ENCODE measurements at regions not wholly inside any gene's neighbourhood (a gene's known extent, or its start where the extent isn't known, plus 50 kb on each side); places are given as distances from the start of the nearest gene placed in this dataset.

DNA sequence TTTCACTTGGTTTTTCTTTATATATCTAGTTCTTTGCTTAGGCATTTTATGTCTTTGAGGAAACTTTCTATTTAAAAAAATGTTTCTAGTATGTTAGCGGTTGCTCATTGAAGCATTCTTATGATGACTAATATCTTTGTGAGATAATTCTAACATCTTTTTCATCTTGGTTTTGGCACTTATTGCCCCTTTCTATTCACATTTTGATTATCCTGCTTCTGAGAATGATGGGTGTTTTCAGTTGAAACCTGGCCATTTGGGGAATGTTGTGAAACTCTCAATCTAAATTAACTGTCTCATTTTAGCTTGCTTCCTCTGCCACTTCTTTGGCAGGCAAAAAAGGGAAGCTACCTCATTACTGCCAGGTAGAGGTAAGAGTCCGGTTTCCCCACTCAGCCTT, 683.1 kb downstream of the DOK5 start:
- no peak for DNase-seq (ENCODE audit: low read depth)
- TF ChIP-seq, protein P1, sequence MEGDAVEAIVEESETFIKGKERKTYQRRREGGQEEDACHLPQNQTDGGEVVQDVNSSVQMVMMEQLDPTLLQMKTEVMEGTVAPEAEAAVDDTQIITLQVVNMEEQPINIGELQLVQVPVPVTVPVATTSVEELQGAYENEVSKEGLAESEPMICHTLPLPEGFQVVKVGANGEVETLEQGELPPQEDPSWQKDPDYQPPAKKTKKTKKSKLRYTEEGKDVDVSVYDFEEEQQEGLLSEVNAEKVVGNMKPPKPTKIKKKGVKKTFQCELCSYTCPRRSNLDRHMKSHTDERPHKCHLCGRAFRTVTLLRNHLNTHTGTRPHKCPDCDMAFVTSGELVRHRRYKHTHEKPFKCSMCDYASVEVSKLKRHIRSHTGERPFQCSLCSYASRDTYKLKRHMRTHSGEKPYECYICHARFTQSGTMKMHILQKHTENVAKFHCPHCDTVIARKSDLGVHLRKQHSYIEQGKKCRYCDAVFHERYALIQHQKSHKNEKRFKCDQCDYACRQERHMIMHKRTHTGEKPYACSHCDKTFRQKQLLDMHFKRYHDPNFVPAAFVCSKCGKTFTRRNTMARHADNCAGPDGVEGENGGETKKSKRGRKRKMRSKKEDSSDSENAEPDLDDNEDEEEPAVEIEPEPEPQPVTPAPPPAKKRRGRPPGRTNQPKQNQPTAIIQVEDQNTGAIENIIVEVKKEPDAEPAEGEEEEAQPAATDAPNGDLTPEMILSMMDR (IDR thresholded peaks at IDR 0.05; ENCODE audit: low read length, missing control alignments) = no peak
- no peak overlapping the region for H3K4me3 ChIP-seq (replicated peaks; ENCODE audit: low read depth, low read length)

DNA sequence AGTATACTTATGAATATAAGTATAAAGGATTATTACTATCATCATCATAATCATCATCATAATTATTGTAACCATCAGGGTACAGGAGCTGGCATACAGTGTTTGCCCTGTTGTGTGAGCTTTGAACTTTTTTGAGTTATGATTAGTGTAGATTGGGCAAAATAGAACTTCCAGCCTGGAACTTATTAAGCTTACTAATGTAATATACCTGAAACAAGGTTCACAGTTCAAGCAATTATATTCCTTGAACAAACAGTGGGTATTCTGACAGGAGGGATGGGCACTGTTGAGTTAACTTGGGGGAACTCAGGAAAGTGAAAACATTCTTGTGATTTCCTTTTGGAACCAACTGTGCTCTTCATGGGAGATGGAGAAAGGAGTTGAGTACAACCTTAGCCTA, 680.0 kb downstream of the DOK5 start:
- TF ChIP-seq, protein P1 (IDR thresholded peaks at IDR 0.05; ENCODE audit: low read length, missing control alignments) = no peak
- H3K4me3 ChIP-seq (replicated peaks; ENCODE audit: low read depth, low read length) = no peak overlapping the region
- no peak for DNase-seq (ENCODE audit: low read depth)

DNA sequence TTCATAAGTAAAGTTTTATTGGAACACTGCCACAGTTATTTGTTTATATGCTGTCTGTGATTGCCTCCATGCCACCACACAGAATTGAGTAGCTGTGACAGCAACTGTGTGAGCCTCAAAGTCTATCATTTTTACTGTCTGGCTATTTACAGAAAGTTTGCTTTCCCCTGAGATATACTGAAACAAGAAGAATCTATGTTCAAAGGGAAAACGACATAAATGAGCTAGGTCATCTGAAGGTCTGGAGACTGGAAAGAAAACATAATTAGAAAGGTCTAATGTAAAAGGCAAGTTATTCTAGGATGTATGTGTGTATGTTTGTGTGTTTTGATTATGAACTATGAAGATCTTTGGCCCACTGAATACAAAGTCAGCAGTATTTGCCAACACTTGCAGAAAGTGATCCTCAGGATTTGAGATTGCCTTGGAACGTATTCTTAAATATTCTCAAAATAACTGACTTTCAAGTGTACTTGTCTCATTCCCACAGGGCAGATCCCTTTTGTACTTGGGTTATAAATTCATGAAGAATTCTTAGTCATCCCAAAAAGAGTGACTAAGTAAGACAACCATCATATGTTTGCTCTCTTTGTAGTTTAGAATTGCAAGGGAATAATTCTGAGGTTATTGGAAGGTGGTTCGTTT, 677.7 kb downstream of the DOK5 start:
- TF ChIP-seq, protein P1 (IDR thresholded peaks at IDR 0.05; ENCODE audit: low read length, missing control alignments) = no peak
- no peak for DNase-seq (ENCODE audit: low read depth)
- H3K4me3 ChIP-seq (replicated peaks; ENCODE audit: low read depth, low read length) = no peak overlapping the region

GRCh38 chr20:55151171-55151570, 675.8 kb downstream of the DOK5 start:
- TF ChIP-seq, protein P1 (IDR thresholded peaks at IDR 0.05; ENCODE audit: low read length, missing control alignments) = no peak
- no peak overlapping the region for H3K4me3 ChIP-seq (replicated peaks; ENCODE audit: low read depth, low read length)
- no peak for DNase-seq (ENCODE audit: low read depth)

- no peak overlapping the region for H3K4me3 ChIP-seq (replicated peaks; ENCODE audit: low read depth, low read length)
- DNase-seq (ENCODE audit: low read depth) = no peak
- TF ChIP-seq, protein P1 (IDR thresholded peaks at IDR 0.05; ENCODE audit: low read length, missing control alignments) = no peak
Observed at GRCh38 chr20:55143601-55144000, 668.2 kb downstream of the DOK5 start.

DNA sequence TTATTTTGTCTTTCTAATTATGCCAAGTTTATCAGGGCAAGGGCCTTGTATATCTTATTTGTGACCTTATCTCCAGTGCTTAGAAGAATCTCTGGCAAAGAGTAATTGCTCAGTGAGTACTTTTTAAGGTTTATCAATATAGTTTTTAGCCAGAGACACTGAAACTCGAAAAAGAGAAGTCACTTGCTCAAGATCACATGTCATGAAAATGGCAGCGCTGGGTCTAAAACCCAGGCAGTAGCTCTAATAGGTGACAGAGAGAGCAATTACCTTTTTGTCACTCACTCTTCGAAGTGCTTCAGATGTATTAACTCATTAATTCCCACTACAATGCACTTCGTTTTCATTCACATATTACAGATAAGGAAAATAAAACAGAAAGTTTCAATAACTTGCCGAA, 667.5 kb downstream of the DOK5 start:
- no peak for DNase-seq (ENCODE audit: low read depth)
- TF ChIP-seq, protein P1 (IDR thresholded peaks at IDR 0.05; ENCODE audit: low read length, missing control alignments) = no peak
- no peak overlapping the region for H3K4me3 ChIP-seq (replicated peaks; ENCODE audit: low read depth, low read length)

- H3K4me3 ChIP-seq (replicated peaks; ENCODE audit: low read depth, low read length) = no peak overlapping the region
- TF ChIP-seq, protein P1 (IDR thresholded peaks at IDR 0.05; ENCODE audit: low read length, missing control alignments) = no peak
- no peak for DNase-seq (ENCODE audit: low read depth)
Observed at GRCh38 chr20:55140631-55141030, 665.2 kb downstream of the DOK5 start.
